ENCODE measurements at regions not wholly inside any gene's neighbourhood (a gene's known extent, or its start where the extent isn't known, plus 50 kb on each side); places are given as distances from the start of the nearest gene placed in this dataset.
"Not testable (repeated sequence)": the region's sequence is repeated elsewhere in the genome, so short reads cannot be mapped to it uniquely, and the experiment has no call there.

GRCh38 chrX:131693359-131693758 lies 149.5 kb downstream of the OR13H1 start:
- no peaks in the 10 kb centered on the region for H3K36me3 ChIP-seq
- no peaks in the 10 kb centered on the region for H3K4me1 ChIP-seq
- H3K4me3 ChIP-seq = no peak overlapping the region
- peaks cover 0 to 6% of the 10 kb centered on the region in 2 donors for H3K27me3 ChIP-seq
- no peak for TF ChIP-seq CTCF (IDR thresholded peaks at IDR 0.05)
- no peak for DNase-seq (ENCODE audit: low spot score)
- H3K9me3 ChIP-seq = no peaks in the 10 kb centered on the region
- no peak overlapping the region for H3K27ac ChIP-seq

- H3K36me3 ChIP-seq; H3K27ac ChIP-seq; H3K4me3 ChIP-seq; H3K9me3 ChIP-seq; H3K27me3 ChIP-seq; H3K4me1 ChIP-seq; DNase-seq (ENCODE audit: low spot score): not testable (repeated sequence)
These were observed 153.1 kb downstream of the OR13H1 start for GRCh38 chrX:131696989-131697388.

GRCh38 chrX:131703646-131704045 lies 159.8 kb downstream of the OR13H1 start:
- no peak for TF ChIP-seq CTCF (IDR thresholded peaks at IDR 0.05)
- Histone ChIP-seq H3K9me3 (no peaks in the 10 kb centered on the region), H3K36me3 (no peaks in the 10 kb centered on the region), H3K4me3 (no peak overlapping the region), H3K27ac (no peak overlapping the region), H3K4me1 (peaks cover 0 to 4% of the 10 kb centered on the region in 2 donors), H3K27me3 (no peaks in the 10 kb centered on the region)
- DNase-seq (ENCODE audit: low spot score) = no peak

GRCh38 chrX:131704136-131704695 lies 160.3 kb downstream of the OR13H1 start:
- Histone ChIP-seq H3K36me3 (no peaks in the 10 kb centered on the region), H3K9me3 (no peaks in the 10 kb centered on the region), H3K4me1 (peaks cover 0 to 4% of the 10 kb centered on the region in 2 donors), H3K4me3 (peak overlapping the region; percentile 44 to 51), H3K27me3 (no peaks in the 10 kb centered on the region), H3K27ac (peak overlapping the region; percentile 58 to 61)
- DNase-seq (ENCODE audit: low spot score) = peak; percentile 76
- peak; percentile 35 to 61 for TF ChIP-seq CTCF (IDR thresholded peaks at IDR 0.05)

- no peaks in the 10 kb centered on the region for H3K9me3 ChIP-seq
- TF ChIP-seq CTCF (IDR thresholded peaks at IDR 0.05) = no peak
- no peak overlapping the region for H3K4me3 ChIP-seq
- H3K27ac ChIP-seq = no peak overlapping the region
- H3K4me1 ChIP-seq = no peaks in the 10 kb centered on the region
- no peak for DNase-seq (ENCODE audit: low spot score)
- no peaks in the 10 kb centered on the region for H3K36me3 ChIP-seq
- H3K27me3 ChIP-seq = no peaks in the 10 kb centered on the region
These were observed 165.7 kb downstream of the OR13H1 start for GRCh38 chrX:131709553-131709952.

GRCh38 chrX:131711478-131711867 lies 167.6 kb downstream of the OR13H1 start:
- no peak for TF ChIP-seq CTCF (IDR thresholded peaks at IDR 0.05)
- Histone ChIP-seq H3K4me3 (peak overlapping the region in 1 of 2 donors; percentile 41), H3K27me3 (no peaks in the 10 kb centered on the region), H3K4me1 (no peaks in the 10 kb centered on the region), H3K36me3 (no peaks in the 10 kb centered on the region), H3K27ac (no peak overlapping the region), H3K9me3 (no peaks in the 10 kb centered on the region)
- DNase-seq (ENCODE audit: low spot score) = no peak
